ENCODE measurements at regions not wholly inside any gene's neighbourhood (a gene's known extent, or its start where the extent isn't known, plus 50 kb on each side); places are given as distances from the start of the nearest gene placed in this dataset.

- no peak for DNase-seq
Measured at GRCh38 chr6:14748679-14749078, 497.2 kb upstream of the JARID2 start.

- no peak for DNase-seq
Measured at GRCh38 chr6:14750059-14750661, 495.7 kb upstream of the JARID2 start.

- no peak for DNase-seq
Measured at GRCh38 chr6:14751645-14752175, 494.2 kb upstream of the JARID2 start.

DNA sequence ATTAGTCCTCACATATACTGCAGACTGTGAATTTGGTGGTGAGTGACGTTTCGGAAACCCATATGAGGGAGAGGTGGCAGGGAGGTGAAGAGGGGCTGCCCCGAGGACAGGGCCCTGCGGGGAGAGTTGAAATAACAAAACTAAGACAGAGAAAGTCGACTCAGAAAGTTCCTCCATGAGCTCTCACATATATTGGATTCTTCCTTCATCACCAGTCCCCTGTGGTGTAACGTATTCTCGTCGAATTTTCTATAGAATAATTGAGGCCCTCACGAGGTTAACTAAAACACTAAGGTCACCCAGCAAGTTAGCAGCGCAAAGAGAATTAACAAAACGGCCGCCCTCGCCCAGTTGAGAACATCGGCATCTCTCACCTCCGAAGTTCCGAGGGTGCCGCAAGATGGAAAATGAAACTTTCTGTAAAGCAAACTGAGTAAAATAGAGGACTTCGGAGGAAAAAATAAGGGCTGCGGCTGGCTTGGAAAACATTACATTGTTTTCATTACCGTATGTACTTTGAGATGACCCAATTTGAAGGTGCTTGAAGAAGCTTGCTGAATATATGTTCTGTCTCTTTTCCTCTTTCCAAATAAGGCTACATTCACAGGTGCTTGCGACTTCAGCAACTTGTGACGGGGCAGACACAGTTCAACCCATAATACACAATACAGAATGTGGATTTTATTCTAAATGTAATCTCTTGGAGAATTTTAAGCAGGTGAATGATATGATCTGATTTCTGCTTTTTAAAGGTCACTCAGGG is 490.9 kb upstream of the JARID2 start:
- no peak for DNase-seq

DNA sequence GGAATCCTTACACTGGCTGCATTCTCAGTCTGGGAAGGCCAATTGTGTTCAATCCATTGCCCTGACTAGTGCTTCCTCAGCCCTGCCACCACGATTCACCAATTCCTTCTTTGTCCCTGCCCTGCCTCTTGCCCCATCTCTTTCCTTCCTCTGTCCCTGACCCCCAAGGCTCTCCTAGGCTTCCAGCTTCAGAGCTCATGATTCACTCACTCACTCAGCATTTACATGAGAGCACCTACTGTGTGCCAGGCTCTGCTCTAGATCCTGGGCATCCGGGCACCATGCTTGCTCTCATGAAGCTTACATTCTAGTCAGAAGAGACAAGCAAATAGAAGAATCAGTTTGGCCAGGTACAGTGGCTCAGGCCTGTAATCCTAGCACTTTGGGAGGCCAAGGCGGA is 489.5 kb upstream of the JARID2 start:
- no peak for DNase-seq

- no peak for DNase-seq
Measured at GRCh38 chr6:14757014-14757413, 488.9 kb upstream of the JARID2 start.

DNA sequence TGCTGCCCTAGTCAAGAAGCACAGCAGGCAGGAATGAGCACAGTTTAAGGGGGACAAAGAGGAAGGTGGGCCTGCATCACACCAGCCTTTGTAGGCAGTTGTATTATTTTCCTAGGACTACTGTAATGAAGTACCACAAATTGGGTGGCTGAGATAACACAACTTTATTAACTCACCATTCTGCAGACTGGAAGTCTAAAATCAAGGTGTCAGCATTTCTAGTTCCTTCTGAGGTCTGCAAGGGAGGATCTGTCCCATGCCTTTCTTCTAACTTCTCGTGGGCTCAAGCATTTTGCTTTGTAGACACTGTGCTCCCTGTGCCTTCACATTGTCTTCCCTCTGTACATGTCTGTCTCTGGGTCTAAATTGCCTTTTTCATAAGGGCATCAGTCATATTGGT is 488.5 kb upstream of the JARID2 start:
- DNase-seq: no peak

- no peak for DNase-seq
Measured at GRCh38 chr6:14758421-14759081, 487.3 kb upstream of the JARID2 start.

DNA sequence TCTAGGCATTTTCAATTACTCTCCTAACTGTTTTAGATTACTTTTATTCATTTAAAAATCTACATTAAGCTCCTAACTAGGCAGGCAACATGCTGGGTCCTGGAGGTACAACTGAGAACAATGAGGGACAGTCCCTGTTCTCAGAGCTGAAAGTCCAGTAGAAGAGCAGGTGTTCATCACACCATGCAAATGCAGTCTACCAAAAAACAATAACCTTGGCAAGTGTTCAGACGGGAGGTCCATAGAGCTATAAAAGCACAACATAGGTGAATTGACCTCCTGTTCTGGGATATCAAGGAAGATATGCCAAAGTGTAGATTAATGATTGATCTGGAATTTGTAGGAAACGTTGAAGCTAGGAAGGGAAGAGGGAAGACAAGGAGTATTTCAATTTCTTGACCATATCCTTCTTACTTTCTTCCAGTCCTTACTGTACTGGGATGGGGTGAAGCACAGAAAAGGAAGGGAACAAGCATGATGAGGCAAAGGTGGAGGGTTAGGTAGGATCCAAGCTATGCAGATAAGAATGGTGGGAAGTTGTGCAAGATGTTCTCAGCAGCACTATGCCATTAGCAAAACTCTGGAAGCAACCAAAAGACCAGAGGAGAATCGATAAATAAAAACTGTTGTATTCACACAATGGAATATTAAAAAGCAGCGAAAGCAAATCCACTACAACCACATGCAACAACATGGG is 485.7 kb upstream of the JARID2 start:
- DNase-seq: no peak

DNA sequence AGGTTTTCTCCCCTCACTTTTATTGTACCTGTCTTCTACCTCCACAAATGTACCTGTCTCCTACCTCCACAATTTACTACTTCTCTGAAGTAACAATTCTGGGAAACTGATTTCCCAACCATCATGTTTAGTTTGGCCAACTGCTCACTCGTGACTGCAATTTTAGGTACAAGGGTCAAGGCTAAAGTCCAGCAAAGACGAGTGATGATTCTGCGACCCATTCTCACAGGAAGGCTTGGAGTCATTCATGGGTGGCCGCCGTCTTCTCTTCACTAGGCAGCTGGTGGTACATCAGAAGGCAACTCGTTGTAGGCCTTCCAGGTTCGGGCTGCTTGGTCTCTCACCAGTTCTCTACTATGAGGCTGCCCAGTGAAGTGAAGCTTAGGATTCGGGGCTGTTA is 483.8 kb upstream of the JARID2 start:
- DNase-seq: no peak

DNA sequence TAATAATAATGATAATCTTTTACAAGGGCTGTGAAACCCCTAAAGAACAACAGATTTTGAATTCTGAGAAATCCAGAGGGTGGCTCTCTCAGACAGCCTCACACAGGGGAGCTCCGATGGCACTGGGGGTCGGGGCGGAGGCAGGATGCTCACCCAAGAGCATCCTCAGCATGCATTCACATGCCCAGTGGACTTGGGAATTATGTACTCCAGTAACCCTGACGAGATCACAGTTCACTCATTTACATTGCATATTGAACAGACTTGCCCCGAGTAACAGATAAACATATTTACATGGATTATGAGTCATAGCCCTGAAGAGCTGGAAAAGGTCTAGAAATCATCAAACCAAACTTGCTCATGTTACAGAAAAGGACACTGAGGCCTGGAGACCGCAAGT is 482.7 kb upstream of the JARID2 start:
- DNase-seq: peak; percentile 41

GRCh38 chr6:14763616-14764015 is 482.3 kb upstream of the JARID2 start:
- DNase-seq: no peak

- peak; percentile 42 for DNase-seq
Measured at GRCh38 chr6:14765106-14765505, 480.8 kb upstream of the JARID2 start.

DNA sequence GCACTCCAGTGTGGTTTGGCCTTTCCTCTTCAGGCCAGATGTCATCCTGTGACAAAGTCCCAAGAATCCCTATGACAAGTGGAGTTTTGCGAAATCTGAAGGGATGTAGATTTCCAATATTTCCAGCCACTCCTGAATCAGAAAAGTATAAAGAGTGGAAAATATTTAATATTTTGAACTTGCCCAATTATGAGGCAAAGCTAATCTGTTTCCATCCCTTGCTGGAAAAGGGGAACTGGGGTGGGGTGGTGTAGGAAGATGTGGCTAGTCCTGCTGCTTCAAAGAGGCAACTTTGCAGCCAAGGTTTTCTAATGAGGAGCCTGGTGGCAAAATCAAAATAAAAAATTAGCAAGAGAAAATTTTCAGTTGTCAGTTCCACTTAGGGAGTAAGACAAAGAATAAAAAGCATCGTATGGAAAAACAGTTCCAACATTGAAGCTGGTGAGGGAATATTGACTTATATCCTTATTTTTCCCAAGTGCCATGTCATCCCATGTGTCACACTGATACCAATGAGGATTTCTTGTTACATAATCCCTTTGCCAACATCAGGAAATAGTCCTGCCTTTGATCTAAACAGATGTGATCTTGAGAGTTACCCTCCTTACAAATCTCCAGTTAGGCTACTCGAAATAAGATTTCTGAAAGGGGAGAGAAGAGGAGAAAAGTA is 480.0 kb upstream of the JARID2 start:
- no peak for DNase-seq

DNA sequence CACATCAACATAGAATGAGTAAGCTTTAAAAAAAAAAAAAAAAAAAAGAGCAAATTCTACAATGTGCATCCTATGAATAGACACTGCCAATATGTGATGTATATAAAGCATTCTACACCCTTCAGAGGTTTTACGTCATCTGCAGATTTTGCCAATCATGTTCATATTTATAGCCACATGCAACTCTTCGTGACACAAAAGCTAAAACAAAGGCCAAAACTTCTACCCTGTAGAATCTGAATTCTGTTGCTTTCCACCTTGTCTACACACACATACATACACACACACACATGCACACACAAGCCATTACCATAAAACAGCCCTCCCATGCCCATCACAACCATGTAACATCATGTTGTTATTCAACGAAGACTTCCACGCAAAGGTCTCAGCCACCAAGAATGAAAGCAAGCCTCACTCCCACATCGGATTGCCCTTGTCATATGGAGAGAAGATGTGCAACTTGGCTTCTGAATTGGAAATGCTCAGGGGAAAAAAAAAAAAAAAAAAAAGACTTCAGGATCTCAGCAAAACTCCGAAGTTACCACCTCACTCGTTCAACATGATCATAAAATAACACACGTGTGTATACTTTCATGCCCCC is 479.4 kb upstream of the JARID2 start:
- no peak for DNase-seq

DNA sequence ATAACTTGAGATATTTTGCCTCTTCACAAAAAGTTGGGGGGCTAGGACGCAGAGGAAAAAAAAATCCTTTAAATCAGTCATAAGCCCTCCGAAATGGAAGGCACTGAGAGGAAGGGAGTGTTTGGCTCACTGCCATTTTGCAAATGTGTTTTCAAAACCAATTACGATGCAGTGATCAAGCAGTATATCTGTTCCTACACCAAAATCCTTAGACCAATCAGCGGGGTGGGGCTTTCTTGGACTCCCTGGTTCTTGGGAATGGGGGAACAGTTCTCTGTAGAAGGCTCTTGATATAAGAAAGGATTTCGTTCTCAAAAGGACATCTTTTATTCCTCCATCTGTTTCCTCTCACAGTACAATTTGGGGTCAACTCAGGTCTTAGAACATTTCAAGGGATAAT is 478.6 kb upstream of the JARID2 start:
- DNase-seq: no peak

DNA sequence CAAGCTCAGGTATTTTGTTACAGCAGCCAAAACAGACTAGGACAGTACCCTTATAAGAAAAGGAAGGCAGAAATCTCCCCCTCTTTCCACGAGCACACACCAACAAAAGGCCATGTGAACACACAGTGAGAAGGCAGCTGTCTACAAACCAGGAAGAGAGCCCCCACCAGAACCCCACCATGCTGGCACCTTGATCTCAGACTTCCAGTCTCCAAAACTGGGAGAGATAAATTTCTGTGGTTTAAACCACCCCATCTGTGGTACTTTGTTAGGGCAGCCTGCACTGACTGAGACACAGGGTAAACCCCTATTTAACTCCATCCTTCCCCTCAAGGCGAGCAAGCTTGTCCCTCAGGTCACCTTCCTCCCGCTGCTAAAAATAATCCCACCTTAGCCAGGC is 475.8 kb upstream of the JARID2 start:
- no peak for DNase-seq

- peak; percentile 26 for DNase-seq
Measured at GRCh38 chr6:14770572-14770971, 475.3 kb upstream of the JARID2 start.

DNA sequence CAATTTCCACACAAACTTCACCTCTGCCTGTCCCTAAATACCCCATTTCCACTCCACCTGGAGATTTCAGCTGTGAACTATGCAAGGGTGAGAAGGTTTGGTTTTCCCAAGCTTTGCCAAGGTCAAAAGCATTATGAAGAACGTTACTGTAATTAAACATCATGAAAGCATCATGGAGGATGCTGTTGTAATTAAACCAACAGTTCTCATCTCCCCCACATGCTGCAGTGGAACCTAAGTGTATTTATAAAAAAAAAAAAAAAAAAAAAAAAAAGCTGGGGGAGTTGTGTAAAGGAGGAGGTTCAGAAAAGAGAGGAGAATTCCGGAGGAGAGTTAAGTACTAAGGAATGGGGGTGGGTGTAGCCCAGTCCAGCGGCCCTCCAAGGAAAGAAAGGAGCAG is 474.9 kb upstream of the JARID2 start:
- DNase-seq: no peak

DNA sequence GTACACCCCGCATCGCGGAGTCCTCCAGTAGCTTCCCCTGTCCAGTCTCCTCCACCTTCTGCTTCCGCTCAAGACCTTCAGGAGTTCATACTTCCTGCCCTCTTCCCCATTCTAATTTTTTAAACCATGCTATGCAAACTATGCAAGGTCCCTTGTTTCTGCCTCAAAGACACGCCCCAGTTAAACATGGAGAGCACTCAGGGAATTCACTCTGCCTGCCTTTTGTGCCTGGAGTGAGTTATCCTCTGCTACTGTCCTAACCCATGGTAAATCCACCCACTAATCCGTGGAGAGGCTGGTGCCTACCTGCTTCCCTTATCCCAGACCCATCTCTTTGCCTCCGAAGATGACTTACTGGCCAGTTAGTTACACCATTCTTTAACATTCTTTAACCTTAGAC is 473.7 kb upstream of the JARID2 start:
- no peak for DNase-seq

DNA sequence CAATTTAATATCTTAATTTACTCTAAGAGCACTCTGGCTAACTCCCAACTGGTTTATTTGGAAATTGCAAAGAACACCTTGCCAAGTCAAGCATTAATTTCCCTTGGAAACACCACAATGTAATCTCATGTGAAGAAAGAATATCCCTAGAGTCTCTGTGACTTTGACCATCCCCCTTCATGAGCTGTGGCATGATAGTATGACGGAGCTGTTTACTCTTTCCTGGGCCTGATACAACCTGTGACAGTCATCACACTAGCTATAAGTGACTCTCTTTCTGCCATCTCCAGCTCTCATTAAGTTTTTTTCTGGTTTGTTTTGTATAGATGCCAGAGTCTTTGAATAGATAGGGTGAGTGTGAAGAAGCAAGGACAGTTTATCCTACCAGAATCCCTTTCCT is 470.3 kb upstream of the JARID2 start:
- DNase-seq: no peak

GRCh38 chr6:14776307-14776706 is 469.6 kb upstream of the JARID2 start:
- DNase-seq: no peak

Data from EL (cell line).